Spleen (tissue), 7 donors: ENCODE measurements at regions not wholly inside any gene's neighbourhood (a gene's known extent, or its start where the extent isn't known, plus 50 kb on each side); places are given as distances from the start of the nearest gene placed in this dataset.

Experiments used
- POLR2A ChIP-seq, 3 donors: fragments of 450-650 bp; IDR thresholded peaks; one replicate each; pipeline ENCODE4 v1.5.1; 2017; ENCODE audit warnings: antibody characterized with exemption in 3 of 3, mild to moderate bottlenecking in 1 of 3
- POLR2AphosphoS5 ChIP-seq, 3 donors: sonication (generic); formaldehyde crosslinking; IDR thresholded peaks; one replicate each; pipeline ENCODE4 v1.5.1; 2017; ENCODE audit warnings: antibody characterized with exemption in 3 of 3
- TF ChIP-seq, protein P1 (sequence below), 11 experiments: fragments of 200-600 bp in 7 of 11; fragments of 450-650 bp in 4 of 11; sonication (generic) in 4 of 11; IDR thresholded peaks in 8 of 11; conservative IDR thresholded peaks in 3 of 11; 1 replicate in 7 of 11; 2 replicates in 4 of 11; pipeline versions ENCODE4 v1.4.0 to v1.8.0; 2016 to 2021; ENCODE audit warnings: antibody characterized with exemption in 11 of 11, inconsistent platforms in 4 of 11, mild to moderate bottlenecking in 1 of 11
- donor health status: DM: no; HTN: no; CAD: no; lungs with moderate emphysema.
- donor health status: DM: no; HTN: no; CAD: no.
- donor health status: DM: no; HTN: no; CAD: no.

GRCh38 chr16:65679785-65680184, 557.9 kb upstream of the CDH11 start:
- TF ChIP-seq, protein P1, sequence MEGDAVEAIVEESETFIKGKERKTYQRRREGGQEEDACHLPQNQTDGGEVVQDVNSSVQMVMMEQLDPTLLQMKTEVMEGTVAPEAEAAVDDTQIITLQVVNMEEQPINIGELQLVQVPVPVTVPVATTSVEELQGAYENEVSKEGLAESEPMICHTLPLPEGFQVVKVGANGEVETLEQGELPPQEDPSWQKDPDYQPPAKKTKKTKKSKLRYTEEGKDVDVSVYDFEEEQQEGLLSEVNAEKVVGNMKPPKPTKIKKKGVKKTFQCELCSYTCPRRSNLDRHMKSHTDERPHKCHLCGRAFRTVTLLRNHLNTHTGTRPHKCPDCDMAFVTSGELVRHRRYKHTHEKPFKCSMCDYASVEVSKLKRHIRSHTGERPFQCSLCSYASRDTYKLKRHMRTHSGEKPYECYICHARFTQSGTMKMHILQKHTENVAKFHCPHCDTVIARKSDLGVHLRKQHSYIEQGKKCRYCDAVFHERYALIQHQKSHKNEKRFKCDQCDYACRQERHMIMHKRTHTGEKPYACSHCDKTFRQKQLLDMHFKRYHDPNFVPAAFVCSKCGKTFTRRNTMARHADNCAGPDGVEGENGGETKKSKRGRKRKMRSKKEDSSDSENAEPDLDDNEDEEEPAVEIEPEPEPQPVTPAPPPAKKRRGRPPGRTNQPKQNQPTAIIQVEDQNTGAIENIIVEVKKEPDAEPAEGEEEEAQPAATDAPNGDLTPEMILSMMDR (IDR thresholded peaks at IDR 0.05 in 8 of 11, conservative IDR thresholded peaks at IDR 0.05 in 3 of 11): no peak
- TF ChIP-seq POLR2A (IDR thresholded peaks at IDR 0.05) (no peak), POLR2AphosphoS5 (IDR thresholded peaks at IDR 0.05) (no peak)
